GM23338 (cell line): ENCODE measurements at regions not wholly inside any gene's neighbourhood (a gene's known extent, or its start where the extent isn't known, plus 50 kb on each side); places are given as distances from the start of the nearest gene placed in this dataset.

ENCODE experiments used
- CREB1 ChIP-seq: fragments of 250-450 bp; sonication (Bioruptor Pico); IDR thresholded peaks from 2 replicates; pipeline ENCODE4 v1.5.0; 2020; ENCODE audit warnings: low read depth, mild to moderate bottlenecking, moderate library complexity
- ZNF331 ChIP-seq: fragments of 250-450 bp; sonication (Bioruptor Pico); IDR thresholded peaks from 2 replicates; pipeline ENCODE4 v1.5.0; 2020; ENCODE audit warnings: low read depth, mild to moderate bottlenecking, moderate library complexity
- TF ChIP-seq, protein P1 (sequence below), 2 experiments: fragments of 200-600 bp in 1 of 2; sonication (generic) in 1 of 2; conservative IDR thresholded peaks; 2 replicates each; pipeline versions ENCODE4 v1.5.1 to v1.6.1; 2016 to 2017; ENCODE audit warnings: antibody characterized with exemption in 2 of 2, low read depth in 2 of 2, mild to moderate bottlenecking in 2 of 2, moderate library complexity in 1 of 2

DNA sequence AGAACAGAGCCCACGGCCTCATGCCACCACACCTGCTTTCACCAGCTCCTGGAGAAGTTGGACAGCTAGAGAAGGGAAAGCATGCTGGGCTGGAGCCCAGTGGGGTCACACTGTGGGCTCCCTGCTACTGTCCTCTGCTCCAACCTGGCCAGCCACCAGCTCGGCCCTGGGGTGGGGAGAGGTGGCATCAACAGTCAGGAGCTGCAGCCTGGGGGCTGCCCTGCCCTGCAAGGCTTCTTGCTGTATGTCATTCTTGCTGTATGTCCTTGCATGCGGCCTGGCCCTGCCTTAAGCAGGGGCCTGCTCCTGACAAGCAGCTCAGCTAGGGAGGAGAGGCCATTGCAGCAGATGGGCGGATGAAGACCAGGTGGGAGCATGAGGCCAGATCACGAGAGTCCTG, 50.7 kb upstream of the CCL2 start:
- TF ChIP-seq, protein P1, sequence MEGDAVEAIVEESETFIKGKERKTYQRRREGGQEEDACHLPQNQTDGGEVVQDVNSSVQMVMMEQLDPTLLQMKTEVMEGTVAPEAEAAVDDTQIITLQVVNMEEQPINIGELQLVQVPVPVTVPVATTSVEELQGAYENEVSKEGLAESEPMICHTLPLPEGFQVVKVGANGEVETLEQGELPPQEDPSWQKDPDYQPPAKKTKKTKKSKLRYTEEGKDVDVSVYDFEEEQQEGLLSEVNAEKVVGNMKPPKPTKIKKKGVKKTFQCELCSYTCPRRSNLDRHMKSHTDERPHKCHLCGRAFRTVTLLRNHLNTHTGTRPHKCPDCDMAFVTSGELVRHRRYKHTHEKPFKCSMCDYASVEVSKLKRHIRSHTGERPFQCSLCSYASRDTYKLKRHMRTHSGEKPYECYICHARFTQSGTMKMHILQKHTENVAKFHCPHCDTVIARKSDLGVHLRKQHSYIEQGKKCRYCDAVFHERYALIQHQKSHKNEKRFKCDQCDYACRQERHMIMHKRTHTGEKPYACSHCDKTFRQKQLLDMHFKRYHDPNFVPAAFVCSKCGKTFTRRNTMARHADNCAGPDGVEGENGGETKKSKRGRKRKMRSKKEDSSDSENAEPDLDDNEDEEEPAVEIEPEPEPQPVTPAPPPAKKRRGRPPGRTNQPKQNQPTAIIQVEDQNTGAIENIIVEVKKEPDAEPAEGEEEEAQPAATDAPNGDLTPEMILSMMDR (conservative IDR thresholded peaks at IDR 0.05; ENCODE audit: low read depth in 2 of 2) = no peak
- TF ChIP-seq CREB1 = no peak
- TF ChIP-seq ZNF331 (CRISPR knock-in tag) = no peak
